Lung (tissue), 11 donors: ENCODE measurements at regions not wholly inside any gene's neighbourhood (a gene's known extent, or its start where the extent isn't known, plus 50 kb on each side); places are given as distances from the start of the nearest gene placed in this dataset.
"Not testable (repeated sequence)": the region's sequence is repeated elsewhere in the genome, so short reads cannot be mapped to it uniquely, and the experiment has no call there.

Experiments
- ATAC-seq: fragments of 200-7000 bp; cut with Tn5 transposase; one replicate; pipeline ENCODE4 v1.9.1; 2020; ENCODE audit warnings: moderate number of reproducible peaks; ENCODE audit not compliant: insufficient read depth, low FRiP score
- DNase-seq, 3 donors: peaks; one replicate each; pipeline ENCODE4 v3.0.0-alpha.2; 2013 to 2017
- H3K27ac ChIP-seq, 2 donors: one replicate each; pipeline ENCODE4 v1.5.1; 2013; ENCODE audit warnings: mild to moderate bottlenecking in 2 of 2, moderate library complexity in 2 of 2, control low read depth in 1 of 2, inconsistent platforms in 1 of 2, low read depth in 1 of 2, low read length in 1 of 2
- H3K27me3 ChIP-seq, 3 donors: one replicate each; pipeline ENCODE4 v1.5.1; 2013; ENCODE audit warnings: low read length in 2 of 3; ENCODE audit not compliant: control insufficient read depth in 3 of 3, insufficient read depth in 3 of 3
- H3K36me3 ChIP-seq, 4 donors: one replicate each; pipeline ENCODE4 v1.5.1; 2013; ENCODE audit warnings: low read length in 4 of 4, mild to moderate bottlenecking in 1 of 4, moderate library complexity in 1 of 4; ENCODE audit not compliant: control insufficient read depth in 4 of 4, insufficient read depth in 4 of 4
- H3K4me1 ChIP-seq, 5 donors: one replicate each; pipeline ENCODE4 v1.5.1; 2013; ENCODE audit warnings: low read length in 5 of 5, mild to moderate bottlenecking in 2 of 5, moderate library complexity in 1 of 5; ENCODE audit not compliant: control insufficient read depth in 5 of 5, insufficient read depth in 5 of 5
- H3K4me3 ChIP-seq: one replicate; pipeline ENCODE4 v1.5.1; 2013; ENCODE audit warnings: mild to moderate bottlenecking, control low read depth, moderate library complexity
- H3K9ac ChIP-seq, 2 donors: one replicate each; pipeline ENCODE4 v1.5.1; 2013; ENCODE audit warnings: low read length in 2 of 2, control low read depth in 1 of 2; ENCODE audit not compliant: insufficient read depth in 1 of 2
- H3K9me3 ChIP-seq, 4 donors: one replicate each; pipeline ENCODE4 v1.5.1; 2013; ENCODE audit warnings: low read length in 3 of 4, mild to moderate bottlenecking in 1 of 4, moderate library complexity in 1 of 4; ENCODE audit not compliant: control insufficient read depth in 4 of 4, insufficient read depth in 3 of 4
- CTCF ChIP-seq: IDR thresholded peaks from 2 replicates; pipeline ENCODE4 v1.5.1; 2012; ENCODE audit warnings: mild to moderate bottlenecking; ENCODE audit errors: control extremely low read depth, extremely low read depth
- WGBS, 2 donors: extraction: QIAGEN DNeasy Blood & Tissue Kit; methylation state at CpG; one replicate each; pipeline ENCODE4 v1.1.7; 2013; 5-methylcytosine and 5-hydroxymethylcytosine counted together
- donor health status: control.
- donor health status: control.
- donor health status: Bipolar disorder and iron deficiency.
- donor health status: healthy.
- donor health status: DM: yes; HTN: yes; CAD: no.

GRCh38 chr5:17024686-17025180 is 88.6 kb upstream of the MYO10 start:
- H3K27ac ChIP-seq: no peak overlapping the region
- no peaks in the 10 kb centered on the region for H3K36me3 ChIP-seq
- no peak for TF ChIP-seq CTCF
- H3K4me1 ChIP-seq: peaks cover 0 to 19% (median 7%) of the 10 kb centered on the region in 5 donors
- peak in 2 of 3 donors; percentile 35 to 63 for DNase-seq
- no peaks in the 10 kb centered on the region for H3K9me3 ChIP-seq
- no peaks in the 10 kb centered on the region for H3K27me3 ChIP-seq
- H3K4me3 ChIP-seq: no peak overlapping the region
- 67 to 69% methylated on average over 6 of the region's 6 CpGs for WGBS, 2 donors
- ATAC-seq: no peak
- H3K9ac ChIP-seq: no peak overlapping the region

GRCh38 chr5:17031659-17032277 is 95.7 kb upstream of the MYO10 start:
- DNase-seq, H3K4me1 ChIP-seq, H3K27me3 ChIP-seq, H3K36me3 ChIP-seq, H3K9ac ChIP-seq, H3K4me3 ChIP-seq, ATAC-seq, H3K9me3 ChIP-seq, H3K27ac ChIP-seq: not testable (repeated sequence)
- 96 to 98% methylated on average over 24 of the region's 24 CpGs for WGBS, 2 donors

- DNase-seq, H3K9ac ChIP-seq, H3K27ac ChIP-seq, H3K36me3 ChIP-seq, H3K4me3 ChIP-seq, H3K9me3 ChIP-seq, H3K27me3 ChIP-seq, H3K4me1 ChIP-seq, ATAC-seq: not testable (repeated sequence)
- 94 to 95% methylated on average over 43 of the region's 43 CpGs for WGBS, 2 donors
These were observed 96.4 kb upstream of the MYO10 start for GRCh38 chr5:17032314-17032985.

GRCh38 chr5:17034992-17035391 is 98.9 kb upstream of the MYO10 start:
- WGBS, 2 donors: 93 to 99% methylated on average over 2 of the region's 2 CpGs
- not testable (repeated sequence) for H3K27ac ChIP-seq, H3K9me3 ChIP-seq, DNase-seq, H3K27me3 ChIP-seq, H3K4me3 ChIP-seq, H3K4me1 ChIP-seq, H3K9ac ChIP-seq, H3K36me3 ChIP-seq, ATAC-seq

- ATAC-seq: no peak
- TF ChIP-seq CTCF: no peak
- 58 to 67% methylated on average over 3 of the region's 3 CpGs for WGBS, 2 donors
- Histone ChIP-seq H3K27me3 (no peaks in the 10 kb centered on the region), H3K27ac (no peak overlapping the region), H3K4me1 (peaks cover 0 to 1% (median 0%) of the 10 kb centered on the region in 5 donors), H3K9me3 (no peaks in the 10 kb centered on the region), H3K36me3 (no peaks in the 10 kb centered on the region), H3K4me3 (no peak overlapping the region), H3K9ac (no peak overlapping the region)
- no peak for DNase-seq
These were observed 101.7 kb upstream of the MYO10 start for GRCh38 chr5:17037751-17038150.
